HepG2 (cell line): ENCODE measurements at regions not wholly inside any gene's neighbourhood (a gene's known extent, or its start where the extent isn't known, plus 50 kb on each side); places are given as distances from the start of the nearest gene placed in this dataset.

Experiments
- FOXK2 ChIP-seq: fragments of 450-650 bp; IDR thresholded peaks from 2 replicates; pipeline ENCODE4 v1.6.1; 2016
- JUNB ChIP-seq: sonication (generic); formaldehyde crosslinking; IDR thresholded peaks from 2 replicates; pipeline ENCODE4 v1.8.0; 2022; ENCODE audit warnings: missing genetic modification reagents, mild to moderate bottlenecking, borderline replicate concordance
- MEF2D ChIP-seq: sonication (generic); formaldehyde crosslinking; IDR thresholded peaks from 2 replicates; pipeline ENCODE4 v1.5.1; 2020; ENCODE audit warnings: mild to moderate bottlenecking, missing genetic modification reagents
- MTA3 ChIP-seq: sonication (generic); formaldehyde crosslinking; IDR thresholded peaks from 2 replicates; pipeline ENCODE4 v1.4.0; 2020; ENCODE audit warnings: missing genetic modification reagents
- MTF1 ChIP-seq: sonication (generic); formaldehyde crosslinking; IDR thresholded peaks from 2 replicates; pipeline ENCODE4 v1.5.0; 2020; ENCODE audit warnings: missing genetic modification reagents
- NCOR1 ChIP-seq: fragments of 200-600 bp; sonication (generic); IDR thresholded peaks from 2 replicates; pipeline ENCODE4 v1.7.0; 2017; ENCODE audit warnings: antibody characterized with exemption, low read length, borderline replicate concordance
- NFIC ChIP-seq: IDR thresholded peaks from 2 replicates; pipeline ENCODE4 v1.6.1; 2012; ENCODE audit warnings: mild to moderate bottlenecking, low read length, inconsistent platforms
- SMAD9 ChIP-seq: sonication (generic); formaldehyde crosslinking; IDR thresholded peaks from 2 replicates; pipeline ENCODE4 v1.5.1; 2020; ENCODE audit warnings: mild to moderate bottlenecking, missing genetic modification reagents
- SMARCE1 ChIP-seq: fragments of 450-650 bp; IDR thresholded peaks from 2 replicates; pipeline ENCODE4 v1.6.1; 2017; ENCODE audit warnings: borderline replicate concordance
- SP140L ChIP-seq: sonication (generic); formaldehyde crosslinking; IDR thresholded peaks from 2 replicates; pipeline ENCODE4 v1.4.0; 2020; ENCODE audit warnings: missing genetic modification reagents, borderline replicate concordance
- SPEN ChIP-seq: sonication (generic); formaldehyde crosslinking; IDR thresholded peaks from 2 replicates; pipeline ENCODE4 v1.5.1; 2020; ENCODE audit warnings: low read depth, mild to moderate bottlenecking, missing genetic modification reagents
- SRSF9 ChIP-seq: fragments of 200-400 bp; formaldehyde crosslinking; IDR thresholded peaks from 2 replicates; pipeline ENCODE4 v1.6.1; 2018; ENCODE audit warnings: borderline replicate concordance, mild to moderate bottlenecking, low read depth, low read length; ENCODE audit not compliant: insufficient read depth, poor library complexity, severe bottlenecking
- SUZ12 ChIP-seq: fragments of 150-350 bp; IDR thresholded peaks from 2 replicates; pipeline ENCODE4 v1.6.1; 2014; ENCODE audit warnings: low read depth, low read length
- THAP9 ChIP-seq: sonication (generic); formaldehyde crosslinking; IDR thresholded peaks from 2 replicates; pipeline ENCODE4; 2020; ENCODE audit warnings: missing genetic modification reagents, mild to moderate bottlenecking, borderline replicate concordance
- ZNF205 ChIP-seq: IDR thresholded peaks from 2 replicates; pipeline ENCODE4 v1.6.1; 2018; ENCODE audit warnings: missing biosample characterization, missing genetic modification reagents
- ZNF256 ChIP-seq: sonication (generic); formaldehyde crosslinking; conservative IDR thresholded peaks from 2 replicates; pipeline ENCODE4 v1.4.0; 2020; ENCODE audit warnings: missing genetic modification reagents
- ZNF670 ChIP-seq: sonication (generic); formaldehyde crosslinking; IDR thresholded peaks from 2 replicates; pipeline ENCODE4 v1.8.0; 2022; ENCODE audit warnings: mild to moderate bottlenecking, missing genetic modification reagents, borderline replicate concordance
- ZNF709 ChIP-seq: sonication (generic); formaldehyde crosslinking; IDR thresholded peaks from 2 replicates; pipeline ENCODE4 v1.5.0; 2020; ENCODE audit warnings: mild to moderate bottlenecking, missing genetic modification reagents
- ZNF720 ChIP-seq: sonication (generic); formaldehyde crosslinking; IDR thresholded peaks from 2 replicates; pipeline ENCODE4 v1.4.0; 2020; ENCODE audit warnings: missing genetic modification reagents
- ZNF781 ChIP-seq: sonication (generic); formaldehyde crosslinking; IDR thresholded peaks from 2 replicates; pipeline ENCODE4 v1.5.1; 2020; ENCODE audit warnings: borderline replicate concordance, mild to moderate bottlenecking, missing genetic modification reagents; ENCODE audit errors: not compliant biosample characterization
- TF ChIP-seq, protein P1 (sequence below): sonication (generic); formaldehyde crosslinking; conservative IDR thresholded peaks from 2 replicates; pipeline ENCODE4 v1.8.0; 2022; ENCODE audit warnings: missing genetic modification reagents
- TF ChIP-seq, protein P2 (sequence below): sonication (generic); formaldehyde crosslinking; IDR thresholded peaks from 2 replicates; pipeline ENCODE4 v1.5.1; 2020; ENCODE audit warnings: mild to moderate bottlenecking, missing genetic modification reagents, moderate library complexity

GRCh38 chr6:37102299-37103168, 67.4 kb upstream of the PIM1 start (continued):
- TF ChIP-seq THAP9 (CRISPR knock-in tag) (no peak; the same call in 1 of the 2 replicates), ZNF781 (CRISPR knock-in tag) (no peak), SUZ12 (no peak), MEF2D (peak; percentile 48; the same call in 1 of the 2 replicates), NFIC (no peak), ZNF720 (CRISPR knock-in tag) (no peak), SP140L (CRISPR knock-in tag) (no peak), MTF1 (CRISPR knock-in tag) (no peak), ZNF256 (CRISPR knock-in tag) (0 out of 2 replicates have a peak, but pooled peaks have one; percentile 28), ZNF709 (CRISPR knock-in tag) (peak; percentile 48; the same call in 1 of the 2 replicates), SRSF9 (no peak), ZNF205 (no peak), SMAD9 (CRISPR knock-in tag) (peak; percentile 62; the same call in 1 of the 2 replicates), FOXK2 (no peak), ZNF670 (CRISPR knock-in tag) (no peak), SPEN (peak; percentile 36; the same call in 1 of the 2 replicates), MTA3 (CRISPR knock-in tag) (no peak), JUNB (CRISPR knock-in tag) (no peak), SMARCE1 (no peak), NCOR1 (peak; percentile 19; the same call in 1 of the 2 replicates)
- TF ChIP-seq, protein P1, sequence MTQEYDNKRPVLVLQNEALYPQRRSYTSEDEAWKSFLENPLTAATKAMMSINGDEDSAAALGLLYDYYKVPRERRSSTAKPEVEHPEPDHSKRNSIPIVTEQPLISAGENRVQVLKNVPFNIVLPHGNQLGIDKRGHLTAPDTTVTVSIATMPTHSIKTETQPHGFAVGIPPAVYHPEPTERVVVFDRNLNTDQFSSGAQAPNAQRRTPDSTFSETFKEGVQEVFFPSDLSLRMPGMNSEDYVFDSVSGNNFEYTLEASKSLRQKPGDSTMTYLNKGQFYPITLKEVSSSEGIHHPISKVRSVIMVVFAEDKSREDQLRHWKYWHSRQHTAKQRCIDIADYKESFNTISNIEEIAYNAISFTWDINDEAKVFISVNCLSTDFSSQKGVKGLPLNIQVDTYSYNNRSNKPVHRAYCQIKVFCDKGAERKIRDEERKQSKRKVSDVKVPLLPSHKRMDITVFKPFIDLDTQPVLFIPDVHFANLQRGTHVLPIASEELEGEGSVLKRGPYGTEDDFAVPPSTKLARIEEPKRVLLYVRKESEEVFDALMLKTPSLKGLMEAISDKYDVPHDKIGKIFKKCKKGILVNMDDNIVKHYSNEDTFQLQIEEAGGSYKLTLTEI: no peak
- TF ChIP-seq, protein P2, sequence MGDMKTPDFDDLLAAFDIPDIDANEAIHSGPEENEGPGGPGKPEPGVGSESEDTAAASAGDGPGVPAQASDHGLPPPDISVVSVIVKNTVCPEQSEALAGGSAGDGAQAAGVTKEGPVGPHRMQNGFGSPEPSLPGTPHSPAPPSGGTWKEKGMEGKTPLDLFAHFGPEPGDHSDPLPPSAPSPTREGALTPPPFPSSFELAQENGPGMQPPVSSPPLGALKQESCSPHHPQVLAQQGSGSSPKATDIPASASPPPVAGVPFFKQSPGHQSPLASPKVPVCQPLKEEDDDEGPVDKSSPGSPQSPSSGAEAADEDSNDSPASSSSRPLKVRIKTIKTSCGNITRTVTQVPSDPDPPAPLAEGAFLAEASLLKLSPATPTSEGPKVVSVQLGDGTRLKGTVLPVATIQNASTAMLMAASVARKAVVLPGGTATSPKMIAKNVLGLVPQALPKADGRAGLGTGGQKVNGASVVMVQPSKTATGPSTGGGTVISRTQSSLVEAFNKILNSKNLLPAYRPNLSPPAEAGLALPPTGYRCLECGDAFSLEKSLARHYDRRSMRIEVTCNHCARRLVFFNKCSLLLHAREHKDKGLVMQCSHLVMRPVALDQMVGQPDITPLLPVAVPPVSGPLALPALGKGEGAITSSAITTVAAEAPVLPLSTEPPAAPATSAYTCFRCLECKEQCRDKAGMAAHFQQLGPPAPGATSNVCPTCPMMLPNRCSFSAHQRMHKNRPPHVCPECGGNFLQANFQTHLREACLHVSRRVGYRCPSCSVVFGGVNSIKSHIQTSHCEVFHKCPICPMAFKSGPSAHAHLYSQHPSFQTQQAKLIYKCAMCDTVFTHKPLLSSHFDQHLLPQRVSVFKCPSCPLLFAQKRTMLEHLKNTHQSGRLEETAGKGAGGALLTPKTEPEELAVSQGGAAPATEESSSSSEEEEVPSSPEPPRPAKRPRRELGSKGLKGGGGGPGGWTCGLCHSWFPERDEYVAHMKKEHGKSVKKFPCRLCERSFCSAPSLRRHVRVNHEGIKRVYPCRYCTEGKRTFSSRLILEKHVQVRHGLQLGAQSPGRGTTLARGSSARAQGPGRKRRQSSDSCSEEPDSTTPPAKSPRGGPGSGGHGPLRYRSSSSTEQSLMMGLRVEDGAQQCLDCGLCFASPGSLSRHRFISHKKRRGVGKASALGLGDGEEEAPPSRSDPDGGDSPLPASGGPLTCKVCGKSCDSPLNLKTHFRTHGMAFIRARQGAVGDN: peak; percentile 89
